Activated CD8-positive, alpha-beta T cell treated with anti-CD3 and anti-CD28 coated beads for 36 hours (primary cell): ENCODE measurements at regions not wholly inside any gene's neighbourhood (a gene's known extent, or its start where the extent isn't known, plus 50 kb on each side); places are given as distances from the start of the nearest gene placed in this dataset.
"Not testable (repeated sequence)": the region's sequence is repeated elsewhere in the genome, so short reads cannot be mapped to it uniquely, and the experiment has no call there.

Source experiments
- ATAC-seq: fragments of 200-7000 bp; cut with Tn5 transposase; one replicate; pipeline ENCODE4 v1.10.0; 2021; ENCODE audit warnings: mild to moderate bottlenecking, moderate library complexity
- CTCF ChIA-PET: fragments of 350-600 bp; sonication (Branson Sonifier 250); formaldehyde crosslinking; loops from one replicate; lab custom pipeline; 2021; ENCODE audit warnings: antibody characterized with exemption; lab: Charles Lee
- POLR2A ChIA-PET: fragments of 350-600 bp; sonication (Branson Sonifier 250); formaldehyde crosslinking; loops from one replicate; lab custom pipeline; 2021; ENCODE audit warnings: antibody characterized with exemption; lab: Charles Lee
- DNase-seq: peaks from one replicate; pipeline ENCODE4 v3.0.0-alpha.2; 2020
- H3K27ac Mint-ChIP-seq: one replicate; pipeline ENCODE4 v1.8.0; 2021; ENCODE audit warnings: mild to moderate bottlenecking, mixed read lengths
- H3K27me3 Mint-ChIP-seq: one replicate; pipeline ENCODE4 v1.8.0; 2021; ENCODE audit warnings: mixed read lengths
- H3K36me3 Mint-ChIP-seq: one replicate; pipeline ENCODE4 v1.8.0; 2021; ENCODE audit warnings: low read depth, mixed read lengths
- H3K4me1 Mint-ChIP-seq: one replicate; pipeline ENCODE4 v1.8.0; 2021; ENCODE audit warnings: low read depth, mixed read lengths
- H3K4me3 Mint-ChIP-seq: one replicate; pipeline ENCODE4 v1.8.0; 2021; ENCODE audit warnings: mild to moderate bottlenecking, moderate library complexity, mixed read lengths
- H3K9me3 Mint-ChIP-seq: one replicate; pipeline ENCODE4 v1.8.0; 2021; ENCODE audit warnings: mixed read lengths
- CTCF ChIP-seq: fragments of 200-600 bp; IDR thresholded peaks from one replicate; pipeline ENCODE4 v1.8.0; 2022; ENCODE audit warnings: antibody characterized with exemption, mild to moderate bottlenecking
- intact Hi-C: fragments of 100-400 bp; cut with micrococcal nuclease; formaldehyde crosslinking; loops from one replicate; pipeline ENCODE4 v1.10.0; 2022

- ATAC-seq = no peak
- H3K4me1 Mint-ChIP-seq = no peaks in the 10 kb centered on the region
- DNase-seq = no peak
- no peaks in the 10 kb centered on the region for H3K9me3 Mint-ChIP-seq
- no peak for TF ChIP-seq CTCF
- H3K36me3 Mint-ChIP-seq = no peaks in the 10 kb centered on the region
- H3K27me3 Mint-ChIP-seq = no peaks in the 10 kb centered on the region
- intact Hi-C loops = no loop called here
- H3K4me3 Mint-ChIP-seq = no peak overlapping the region
- ChIA-PET CTCF (no interaction called here), POLR2A (no interaction called here)
- no peak overlapping the region for H3K27ac Mint-ChIP-seq
Observed at GRCh38 chr3:144894576-144894975, 923.0 kb downstream of the DIPK2A start.

GRCh38 chr3:144900366-144900765, 928.7 kb downstream of the DIPK2A start:
- CTCF ChIA-PET = no interaction called here
- no peak for TF ChIP-seq CTCF
- no peak overlapping the region for H3K4me3 Mint-ChIP-seq
- peaks cover 14% of the 10 kb centered on the region for H3K9me3 Mint-ChIP-seq
- H3K27me3 Mint-ChIP-seq = no peaks in the 10 kb centered on the region
- no peak overlapping the region for H3K27ac Mint-ChIP-seq
- no peaks in the 10 kb centered on the region for H3K4me1 Mint-ChIP-seq
- intact Hi-C loops = no loop called here
- no peak for DNase-seq
- ATAC-seq = no peak
- POLR2A ChIA-PET = no interaction called here
- no peaks in the 10 kb centered on the region for H3K36me3 Mint-ChIP-seq

- peaks cover 25% of the 10 kb centered on the region for H3K9me3 Mint-ChIP-seq
Observed at GRCh38 chr3:144907581-144907980, 936.0 kb downstream of the DIPK2A start.

GRCh38 chr3:144912968-144913367, 941.3 kb downstream of the DIPK2A start:
- CTCF ChIA-PET = no interaction called here
- no peaks in the 10 kb centered on the region for H3K27me3 Mint-ChIP-seq
- DNase-seq (no peak), ATAC-seq (no peak)
- no peaks in the 10 kb centered on the region for H3K36me3 Mint-ChIP-seq
- no peak for TF ChIP-seq CTCF
- H3K4me1 Mint-ChIP-seq = no peaks in the 10 kb centered on the region
- POLR2A ChIA-PET = no interaction called here
- intact Hi-C loops = no loop called here
- H3K9me3 Mint-ChIP-seq = peaks cover 11% of the 10 kb centered on the region
- no peak overlapping the region for H3K27ac Mint-ChIP-seq
- H3K4me3 Mint-ChIP-seq = no peak overlapping the region

More at GRCh38 chr3:144907581-144907980, 936.0 kb downstream of the DIPK2A start:
- ATAC-seq, intact Hi-C loops, POLR2A ChIA-PET, H3K36me3 Mint-ChIP-seq, H3K27ac Mint-ChIP-seq, DNase-seq, H3K4me3 Mint-ChIP-seq, H3K27me3 Mint-ChIP-seq, CTCF ChIA-PET, H3K4me1 Mint-ChIP-seq: not testable (repeated sequence)

GRCh38 chr3:144915202-144915601, 943.6 kb downstream of the DIPK2A start:
- Mint-ChIP-seq H3K27ac (no peak overlapping the region), H3K4me3 (no peak overlapping the region), H3K27me3 (no peaks in the 10 kb centered on the region), H3K4me1 (no peaks in the 10 kb centered on the region), H3K9me3 (peaks cover 5% of the 10 kb centered on the region), H3K36me3 (no peaks in the 10 kb centered on the region)
- TF ChIP-seq CTCF = no peak
- DNase-seq (no peak), ATAC-seq (no peak)
- ChIA-PET CTCF (no interaction called here), POLR2A (no interaction called here)
- intact Hi-C loops = no loop called here

- Mint-ChIP-seq H3K36me3 (no peaks in the 10 kb centered on the region), H3K4me1 (no peaks in the 10 kb centered on the region), H3K4me3 (no peak overlapping the region), H3K27me3 (no peaks in the 10 kb centered on the region), H3K27ac (no peak overlapping the region), H3K9me3 (no peaks in the 10 kb centered on the region)
- intact Hi-C loops = no loop called here
- no peak for ATAC-seq
- no peak for TF ChIP-seq CTCF
- no peak for DNase-seq
- ChIA-PET CTCF (no interaction called here), POLR2A (no interaction called here)
Observed at GRCh38 chr3:144921710-144922109, 950.1 kb downstream of the DIPK2A start.
